Suprapubic skin (tissue), 4 donors: ENCODE measurements at regions not wholly inside any gene's neighbourhood (a gene's known extent, or its start where the extent isn't known, plus 50 kb on each side); places are given as distances from the start of the nearest gene placed in this dataset.
A peak's percentile ranks its signal among the peaks of the same experiment; 100 is the strongest.

ENCODE experiments used
- DNase-seq, 2 donors: peaks; one replicate each; pipeline ENCODE4 v3.0.0-alpha.2; 2019; ENCODE audit warnings: low spot score in 2 of 2
- H3K27ac ChIP-seq: fragments of 200-600 bp; sonication (generic); one replicate; pipeline ENCODE4 v1.5.1; 2019
- H3K27me3 ChIP-seq: fragments of 200-600 bp; sonication (generic); one replicate; pipeline ENCODE4 v1.5.1; 2019
- H3K36me3 ChIP-seq: fragments of 200-600 bp; sonication (generic); one replicate; pipeline ENCODE4 v1.5.1; 2019
- H3K4me1 ChIP-seq: fragments of 200-600 bp; sonication (generic); one replicate; pipeline ENCODE4 v1.5.1; 2019
- H3K4me3 ChIP-seq: fragments of 200-600 bp; sonication (generic); one replicate; pipeline ENCODE4 v1.5.1; 2019; ENCODE audit warnings: mild to moderate bottlenecking
- H3K9me3 ChIP-seq: fragments of 200-600 bp; sonication (generic); one replicate; pipeline ENCODE4 v1.5.1; 2019
- CTCF ChIP-seq, 2 donors: fragments of 200-600 bp in 1 of 2; fragments of 450-650 bp in 1 of 2; sonication (generic) in 1 of 2; IDR thresholded peaks; one replicate each; pipeline ENCODE4 v1.5.1; 2016 to 2019; ENCODE audit warnings: antibody characterized with exemption in 2 of 2, mild to moderate bottlenecking in 1 of 2, moderate library complexity in 1 of 2
- EP300 ChIP-seq: sonication (generic); formaldehyde crosslinking; IDR thresholded peaks from one replicate; pipeline ENCODE4 v1.6.1; 2017; ENCODE audit warnings: antibody characterized with exemption
- POLR2A ChIP-seq, 2 donors: fragments of 450-650 bp; IDR thresholded peaks; one replicate each; pipeline ENCODE4 v1.6.1; 2017; ENCODE audit warnings: antibody characterized with exemption in 2 of 2, mild to moderate bottlenecking in 2 of 2, moderate library complexity in 2 of 2
- POLR2AphosphoS5 ChIP-seq, 3 donors: sonication (generic); formaldehyde crosslinking; IDR thresholded peaks; one replicate each; pipeline ENCODE4 v1.6.1; 2017; ENCODE audit warnings: antibody characterized with exemption in 3 of 3
- WGBS: methylation state at CpG from one replicate; pipeline ENCODE4 v1.1.5; 2018; 5-methylcytosine and 5-hydroxymethylcytosine counted together

- H3K4me3 ChIP-seq: no peak overlapping the region
- no peak overlapping the region for H3K27ac ChIP-seq
- TF ChIP-seq POLR2A (IDR thresholded peaks at IDR 0.05): no peak
- TF ChIP-seq POLR2AphosphoS5 (IDR thresholded peaks at IDR 0.05): no peak
- H3K27me3 ChIP-seq: no peaks in the 10 kb centered on the region
- 93% methylated on average over 8 of the region's 8 CpGs for WGBS
- H3K4me1 ChIP-seq: peaks cover 37% of the 10 kb centered on the region
- H3K36me3 ChIP-seq: no peaks in the 10 kb centered on the region
- no peaks in the 10 kb centered on the region for H3K9me3 ChIP-seq
- no peak for DNase-seq
Observed at GRCh38 chr2:201975434-201975833, 58.2 kb upstream of the FZD7 start.

GRCh38 chr2:201975964-201976612 is 57.6 kb upstream of the FZD7 start:
- 96% methylated on average over 3 of the region's 3 CpGs for WGBS
- peaks cover 37% of the 10 kb centered on the region for H3K4me1 ChIP-seq
- no peaks in the 10 kb centered on the region for H3K36me3 ChIP-seq

GRCh38 chr2:201977651-201978050 is 56.0 kb upstream of the FZD7 start:
- no peak for TF ChIP-seq EP300
- no peaks in the 10 kb centered on the region for H3K9me3 ChIP-seq
- H3K36me3 ChIP-seq: no peaks in the 10 kb centered on the region
- H3K4me3 ChIP-seq: no peak overlapping the region
- H3K27ac ChIP-seq: peak overlapping the region; percentile 69
- H3K4me1 ChIP-seq: peaks cover 33% of the 10 kb centered on the region
- H3K27me3 ChIP-seq: no peaks in the 10 kb centered on the region
- 56% methylated on average over 2 of the region's 2 CpGs for WGBS
- no peak for DNase-seq

More at GRCh38 chr2:201975964-201976612, 57.6 kb upstream of the FZD7 start:
- Histone ChIP-seq H3K9me3 (no peaks in the 10 kb centered on the region), H3K4me3 (no peak overlapping the region), H3K27ac (peak overlapping the region; percentile 69), H3K27me3 (no peaks in the 10 kb centered on the region)
- no peak for DNase-seq
- TF ChIP-seq POLR2A (IDR thresholded peaks at IDR 0.05): no peak
- no peak for TF ChIP-seq POLR2AphosphoS5 (IDR thresholded peaks at IDR 0.05)
- TF ChIP-seq EP300: no peak
- TF ChIP-seq CTCF (IDR thresholded peaks at IDR 0.05): no peak

GRCh38 chr2:201978333-201978732 is 55.3 kb upstream of the FZD7 start:
- no peaks in the 10 kb centered on the region for H3K36me3 ChIP-seq
- H3K27me3 ChIP-seq: no peaks in the 10 kb centered on the region
- no peak overlapping the region for H3K4me3 ChIP-seq
- peak overlapping the region; percentile 18 for H3K27ac ChIP-seq
- 76% methylated on average over 4 of the region's 4 CpGs for WGBS
- DNase-seq: no peak
- peaks cover 28% of the 10 kb centered on the region for H3K4me1 ChIP-seq
- TF ChIP-seq CTCF (IDR thresholded peaks at IDR 0.05) (no peak), POLR2A (IDR thresholded peaks at IDR 0.05) (no peak), POLR2AphosphoS5 (IDR thresholded peaks at IDR 0.05) (no peak), EP300 (no peak)
- H3K9me3 ChIP-seq: no peaks in the 10 kb centered on the region

- no peak for DNase-seq
- Histone ChIP-seq H3K27ac (no peak overlapping the region), H3K9me3 (no peaks in the 10 kb centered on the region), H3K4me1 (peaks cover 28% of the 10 kb centered on the region), H3K27me3 (no peaks in the 10 kb centered on the region), H3K36me3 (no peaks in the 10 kb centered on the region), H3K4me3 (no peak overlapping the region)
- no peak for TF ChIP-seq EP300
- no peak for TF ChIP-seq CTCF (IDR thresholded peaks at IDR 0.05)
- TF ChIP-seq POLR2A (IDR thresholded peaks at IDR 0.05): no peak
- no peak for TF ChIP-seq POLR2AphosphoS5 (IDR thresholded peaks at IDR 0.05)
- 38% methylated on average over 4 of the region's 4 CpGs for WGBS
Observed at GRCh38 chr2:201978986-201979385, 54.7 kb upstream of the FZD7 start.

GRCh38 chr2:201980389-201980821 is 53.2 kb upstream of the FZD7 start:
- no peak overlapping the region for H3K27ac ChIP-seq
- no peaks in the 10 kb centered on the region for H3K36me3 ChIP-seq
- H3K4me3 ChIP-seq: no peak overlapping the region
- TF ChIP-seq POLR2AphosphoS5 (IDR thresholded peaks at IDR 0.05) (no peak), POLR2A (IDR thresholded peaks at IDR 0.05) (no peak), CTCF (IDR thresholded peaks at IDR 0.05) (no peak), EP300 (no peak)
- no peak for DNase-seq
- peaks cover 21% of the 10 kb centered on the region for H3K4me1 ChIP-seq
- H3K27me3 ChIP-seq: no peaks in the 10 kb centered on the region
- 81% methylated on average over 8 of the region's 8 CpGs for WGBS
- no peaks in the 10 kb centered on the region for H3K9me3 ChIP-seq
